ENCODE measurements at regions not wholly inside any gene's neighbourhood (a gene's known extent, or its start where the extent isn't known, plus 50 kb on each side); places are given as distances from the start of the nearest gene placed in this dataset.

GRCh38 chr12:126487431-126487980 lies 1422.3 kb downstream of the AACS start:
- Histone ChIP-seq H4K20me1 (ENCODE audit: insufficient read depth) (no peaks in the 10 kb centered on the region), H3K4me2 (ENCODE audit: unreplicated experiment) (no peak overlapping the region), H3K9me3 (ENCODE audit: low read depth) (no peaks in the 10 kb centered on the region), H3K4me3 (no peak overlapping the region), H3K27me3 (replicated peaks; ENCODE audit: insufficient read depth) (no peaks in the 10 kb centered on the region), H3K79me2 (ENCODE audit: insufficient read depth) (no peaks in the 10 kb centered on the region), H3K4me1 (ENCODE audit: insufficient read depth) (no peaks in the 10 kb centered on the region), H2AFZ (no peak overlapping the region), H3F3A (ENCODE audit: insufficient read depth) (no peaks in the 10 kb centered on the region), H3K9ac (no peak overlapping the region), H3K36me3 (ENCODE audit: low read depth) (no peaks in the 10 kb centered on the region), H3K27ac (no peak overlapping the region), H3K9me2 (ENCODE audit: insufficient read depth) (no peaks in the 10 kb centered on the region)
- TF ChIP-seq EZH2 (IDR thresholded peaks at IDR 0.05; ENCODE audit: insufficient read depth, poor library complexity, severe bottlenecking) (no peak), EZH2phosphoT487 (IDR thresholded peaks at IDR 0.05; ENCODE audit: insufficient read depth, low read depth) (no peak)
- in situ Hi-C loops (cut with MboI) = no loop called here
- 65 to 68% methylated on average over 4 of the region's 4 CpGs for WGBS, 2 experiments (ENCODE audit: low coverage in 1 of 2, low lambda C conversion rate in 2 of 2, missing lambda C conversion rate in 2 of 2)
- DNase-seq = no peak

- H3K79me2 ChIP-seq (ENCODE audit: insufficient read depth) = no peaks in the 10 kb centered on the region
- no peaks in the 10 kb centered on the region for H3K9me2 ChIP-seq (ENCODE audit: insufficient read depth)
- TF ChIP-seq EZH2 (IDR thresholded peaks at IDR 0.05; ENCODE audit: insufficient read depth, poor library complexity, severe bottlenecking) = no peak
- TF ChIP-seq EZH2phosphoT487 (IDR thresholded peaks at IDR 0.05; ENCODE audit: insufficient read depth, low read depth) = no peak
- no peaks in the 10 kb centered on the region for H3K9me3 ChIP-seq (ENCODE audit: low read depth)
- H4K20me1 ChIP-seq (ENCODE audit: insufficient read depth) = no peaks in the 10 kb centered on the region
- no peaks in the 10 kb centered on the region for H3K36me3 ChIP-seq (ENCODE audit: low read depth)
- H3K27me3 ChIP-seq (replicated peaks; ENCODE audit: insufficient read depth) = no peaks in the 10 kb centered on the region
- no peaks in the 10 kb centered on the region for H3K4me1 ChIP-seq (ENCODE audit: insufficient read depth)
- WGBS, 2 experiments (ENCODE audit: low coverage in 1 of 2, low lambda C conversion rate in 2 of 2, missing lambda C conversion rate in 2 of 2) = 18 to 19% methylated on average over 3 of the region's 3 CpGs
- H2AFZ ChIP-seq = no peak overlapping the region
- H3F3A ChIP-seq (ENCODE audit: insufficient read depth) = no peaks in the 10 kb centered on the region
- no peak for DNase-seq
- H3K9ac ChIP-seq = no peak overlapping the region
- no peak overlapping the region for H3K27ac ChIP-seq
- no peak overlapping the region for H3K4me2 ChIP-seq (ENCODE audit: unreplicated experiment)
- in situ Hi-C loops (cut with MboI) = no loop called here
- no peak overlapping the region for H3K4me3 ChIP-seq
These were observed 1423.6 kb downstream of the AACS start for GRCh38 chr12:126488806-126489205.

GRCh38 chr12:126492181-126492580 lies 1426.9 kb downstream of the AACS start:
- no peak for DNase-seq
- in situ Hi-C loops (cut with MboI) = no loop called here
- WGBS, 2 experiments (ENCODE audit: low coverage in 1 of 2, low lambda C conversion rate in 2 of 2, missing lambda C conversion rate in 2 of 2) = 20% methylated on average over 7 of the region's 7 CpGs

GRCh38 chr12:126493366-126494108 lies 1428.3 kb downstream of the AACS start:
- Histone ChIP-seq H3K9ac (no peak overlapping the region), H3K27me3 (replicated peaks; ENCODE audit: insufficient read depth) (no peaks in the 10 kb centered on the region), H3K4me1 (ENCODE audit: insufficient read depth) (no peaks in the 10 kb centered on the region), H2AFZ (no peak overlapping the region), H3K4me2 (ENCODE audit: unreplicated experiment) (no peak overlapping the region), H3K9me2 (ENCODE audit: insufficient read depth) (no peaks in the 10 kb centered on the region), H4K20me1 (ENCODE audit: insufficient read depth) (no peaks in the 10 kb centered on the region), H3K79me2 (ENCODE audit: insufficient read depth) (no peaks in the 10 kb centered on the region), H3K27ac (no peak overlapping the region), H3K36me3 (ENCODE audit: low read depth) (no peaks in the 10 kb centered on the region), H3K4me3 (no peak overlapping the region), H3F3A (ENCODE audit: insufficient read depth) (no peaks in the 10 kb centered on the region), H3K9me3 (ENCODE audit: low read depth) (no peaks in the 10 kb centered on the region)
- 28 to 29% methylated on average over 6 of the region's 6 CpGs for WGBS, 2 experiments (ENCODE audit: low coverage in 1 of 2, low lambda C conversion rate in 2 of 2, missing lambda C conversion rate in 2 of 2)
- no peak for DNase-seq
- in situ Hi-C loops (cut with MboI) = no loop called here
- TF ChIP-seq EZH2phosphoT487 (IDR thresholded peaks at IDR 0.05; ENCODE audit: insufficient read depth, low read depth) (no peak), EZH2 (IDR thresholded peaks at IDR 0.05; ENCODE audit: insufficient read depth, poor library complexity, severe bottlenecking) (no peak)

More at GRCh38 chr12:126492181-126492580, 1426.9 kb downstream of the AACS start:
- Histone ChIP-seq H3K36me3 (ENCODE audit: low read depth) (no peaks in the 10 kb centered on the region), H4K20me1 (ENCODE audit: insufficient read depth) (no peaks in the 10 kb centered on the region), H3K4me1 (ENCODE audit: insufficient read depth) (no peaks in the 10 kb centered on the region), H3K4me3 (no peak overlapping the region), H2AFZ (no peak overlapping the region), H3K9ac (no peak overlapping the region), H3K4me2 (ENCODE audit: unreplicated experiment) (no peak overlapping the region), H3K27ac (no peak overlapping the region), H3F3A (ENCODE audit: insufficient read depth) (no peaks in the 10 kb centered on the region), H3K9me3 (ENCODE audit: low read depth) (no peaks in the 10 kb centered on the region), H3K9me2 (ENCODE audit: insufficient read depth) (no peaks in the 10 kb centered on the region), H3K27me3 (replicated peaks; ENCODE audit: insufficient read depth) (no peaks in the 10 kb centered on the region), H3K79me2 (ENCODE audit: insufficient read depth) (no peaks in the 10 kb centered on the region)
- TF ChIP-seq EZH2phosphoT487 (IDR thresholded peaks at IDR 0.05; ENCODE audit: insufficient read depth, low read depth) = no peak
- TF ChIP-seq EZH2 (IDR thresholded peaks at IDR 0.05; ENCODE audit: insufficient read depth, poor library complexity, severe bottlenecking) = no peak

Measured in GM23248 (cell line).